ENCODE measurements at regions not wholly inside any gene's neighbourhood (a gene's known extent, or its start where the extent isn't known, plus 50 kb on each side); places are given as distances from the start of the nearest gene placed in this dataset.

GRCh38 chr3:26343647-26344046, 278.9 kb upstream of the LRRC3B start:
- no peak for TF ChIP-seq NFAT5 (CRISPR knock-in tag; IDR thresholded peaks at IDR 0.05)
- TF ChIP-seq ZFP36 (IDR thresholded peaks at IDR 0.05; ENCODE audit: borderline replicate concordance, low read depth, low read length, partially characterized antibody) = no peak

Measured in HepG2 (cell line).